GM04504 (cell line): ENCODE measurements at regions not wholly inside any gene's neighbourhood (a gene's known extent, or its start where the extent isn't known, plus 50 kb on each side); places are given as distances from the start of the nearest gene placed in this dataset.
"Not testable (repeated sequence)": the region's sequence is repeated elsewhere in the genome, so short reads cannot be mapped to it uniquely, and the experiment has no call there.

ENCODE experiments used
- DNase-seq: peaks from one replicate; pipeline ENCODE4 v3.0.0-alpha.2; 2012; ENCODE audit warnings: low read depth

- no peak for DNase-seq
Observed at GRCh38 chr4:138659812-138660316, 355.7 kb upstream of the NOCT start.

- no peak for DNase-seq
Observed at GRCh38 chr4:138659037-138659811, 356.4 kb upstream of the NOCT start.

- DNase-seq, result no peak
Observed at GRCh38 chr4:138658518-138658917, 357.1 kb upstream of the NOCT start.

- no peak for DNase-seq
Observed at GRCh38 chr4:138656990-138657389, 358.6 kb upstream of the NOCT start.

- DNase-seq, result no peak
Observed at GRCh38 chr4:138655985-138656384, 359.6 kb upstream of the NOCT start.

GRCh38 chr4:138655286-138655685, 360.3 kb upstream of the NOCT start:
- DNase-seq, result no peak

- DNase-seq, result peak; percentile 98
Observed at GRCh38 chr4:138650929-138651448, 364.6 kb upstream of the NOCT start.

- DNase-seq, result no peak
Observed at GRCh38 chr4:138650495-138650894, 365.1 kb upstream of the NOCT start.

GRCh38 chr4:138647433-138647832, 368.1 kb upstream of the NOCT start:
- no peak for DNase-seq

GRCh38 chr4:138646383-138646782, 369.2 kb upstream of the NOCT start:
- DNase-seq, result no peak

- DNase-seq, result no peak
Observed at GRCh38 chr4:138645289-138645688, 370.3 kb upstream of the NOCT start.

- DNase-seq, result no peak
Observed at GRCh38 chr4:138644322-138644721, 371.3 kb upstream of the NOCT start.

GRCh38 chr4:138643827-138644226, 371.8 kb upstream of the NOCT start:
- DNase-seq, result no peak

GRCh38 chr4:138639018-138639741, 376.4 kb upstream of the NOCT start:
- no peak for DNase-seq

GRCh38 chr4:138636781-138637180, 378.8 kb upstream of the NOCT start:
- no peak for DNase-seq

- DNase-seq, result no peak
Observed at GRCh38 chr4:138634915-138635314, 380.7 kb upstream of the NOCT start.

GRCh38 chr4:138633580-138633904, 382.0 kb upstream of the NOCT start:
- DNase-seq, result no peak

- DNase-seq, result no peak
Observed at GRCh38 chr4:138632856-138633579, 382.6 kb upstream of the NOCT start.

- DNase-seq, result no peak
Observed at GRCh38 chr4:138630666-138631065, 384.9 kb upstream of the NOCT start.

- DNase-seq, result no peak
Observed at GRCh38 chr4:138629669-138630068, 385.9 kb upstream of the NOCT start.

GRCh38 chr4:138627096-138627495, 384.9 kb upstream of the SLC7A11 start:
- DNase-seq, result no peak

GRCh38 chr4:138622362-138622761, 380.2 kb upstream of the SLC7A11 start:
- DNase-seq, result not testable (repeated sequence)

GRCh38 chr4:138616775-138617174, 374.6 kb upstream of the SLC7A11 start:
- no peak for DNase-seq
